GM21825 (cell line): ENCODE measurements at regions not wholly inside any gene's neighbourhood (a gene's known extent, or its start where the extent isn't known, plus 50 kb on each side); places are given as distances from the start of the nearest gene placed in this dataset.

Source experiments
- ATAC-seq: cut with Tn5 transposase; IDR thresholded peaks from one replicate; pipeline ENCODE4 v1.9.1; 2021; ENCODE audit warnings: mild to moderate bottlenecking, moderate library complexity; ENCODE audit not compliant: unreplicated experiment

DNA sequence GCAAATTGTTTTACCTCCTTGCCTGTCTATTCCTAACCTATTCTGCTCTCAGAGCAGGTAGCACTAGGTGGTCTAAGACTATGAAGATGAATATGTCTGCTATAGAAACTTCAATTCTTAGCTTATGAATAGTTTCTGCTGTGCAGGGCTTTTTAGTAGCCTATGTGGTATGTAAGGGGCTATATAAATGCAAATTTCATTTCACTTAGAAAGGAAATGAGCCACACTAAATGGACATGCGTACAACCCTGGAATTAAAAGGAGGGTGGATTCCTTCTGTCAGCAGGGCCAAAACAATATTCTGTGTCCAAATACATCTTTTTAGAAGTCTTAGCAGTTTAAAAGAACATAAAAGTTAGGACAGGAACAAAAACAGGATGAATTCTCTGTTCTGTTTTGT lies 163.9 kb upstream of the GEMIN8 start:
- ATAC-seq = no peak

DNA sequence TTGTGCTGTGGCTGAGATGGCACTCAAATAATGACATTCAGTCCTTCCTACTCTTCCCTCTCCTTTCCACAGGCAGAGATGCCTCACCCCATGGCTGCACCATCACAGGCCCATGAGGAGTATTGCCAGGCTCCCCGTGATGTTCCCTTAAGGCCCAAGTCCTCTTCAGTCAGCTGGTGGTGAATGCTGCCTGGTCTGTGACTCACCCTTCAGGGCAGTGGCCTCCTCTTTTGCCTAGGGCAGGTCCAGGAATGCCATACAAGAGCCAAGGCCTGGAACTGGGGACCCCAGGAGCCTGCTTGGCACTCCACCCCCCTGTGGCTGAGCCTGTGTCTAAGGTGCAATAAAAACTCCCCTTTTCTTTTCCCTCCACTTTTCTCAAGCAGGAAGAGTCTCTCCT lies 144.2 kb upstream of the GEMIN8 start:
- ATAC-seq = no peak

DNA sequence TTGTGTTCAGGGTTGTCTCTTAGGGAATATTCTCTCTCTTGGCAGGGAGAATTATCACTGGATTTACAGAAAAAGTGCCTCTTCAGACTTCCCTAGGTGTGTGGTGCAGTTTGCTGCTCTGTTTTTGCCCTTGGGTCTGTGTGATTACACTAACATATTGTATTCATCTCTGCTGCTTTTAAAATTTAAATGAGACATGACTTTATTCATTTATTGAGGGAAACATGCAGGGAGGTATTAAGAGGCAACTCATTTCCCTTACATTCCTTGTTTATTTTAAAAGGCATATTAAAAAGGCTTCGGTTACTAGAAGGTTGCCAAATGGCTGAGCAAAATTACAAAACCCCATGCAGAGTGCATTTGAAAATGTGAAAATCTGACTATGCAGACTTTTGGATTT lies 135.1 kb upstream of the GEMIN8 start:
- ATAC-seq = no peak

DNA sequence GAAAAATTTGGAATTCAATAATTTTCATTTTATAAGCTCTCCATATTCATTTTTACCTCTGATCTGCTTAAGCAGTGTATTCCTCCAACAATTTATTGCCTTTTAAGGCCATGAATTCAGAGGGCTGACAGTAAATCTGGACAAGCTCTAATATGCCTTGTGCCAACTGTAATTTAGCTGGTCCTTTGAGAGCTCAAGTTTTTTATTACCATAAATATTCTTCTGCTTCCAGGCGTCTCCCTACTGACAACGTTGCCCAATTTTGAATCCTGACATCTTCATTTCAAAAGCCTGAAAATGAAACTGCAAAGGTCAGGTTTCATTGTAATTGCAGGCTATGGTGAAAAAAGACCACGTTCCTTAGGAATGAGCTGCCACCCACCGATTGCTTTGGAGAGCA lies 95.8 kb upstream of the GEMIN8 start:
- ATAC-seq = no peak

DNA sequence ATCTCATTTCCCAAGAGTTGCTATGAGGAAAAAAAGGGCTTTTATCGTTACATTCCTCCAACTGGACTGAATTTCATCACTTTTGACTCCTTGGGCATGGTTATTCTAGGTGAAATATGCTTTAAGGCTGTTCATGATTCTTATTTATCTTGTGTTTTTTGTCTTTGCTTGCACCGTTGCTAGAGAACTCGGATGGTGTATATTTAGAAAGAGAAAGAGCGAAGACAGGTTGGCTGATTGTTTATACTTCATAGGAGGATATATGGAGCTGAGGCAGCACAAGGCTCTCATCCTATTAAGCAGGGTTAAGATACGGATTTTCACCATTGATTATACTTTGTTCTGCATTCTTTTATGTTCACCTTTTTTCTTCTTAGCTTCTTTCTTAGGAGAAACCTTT lies 94.9 kb upstream of the GEMIN8 start:
- no peak for ATAC-seq

DNA sequence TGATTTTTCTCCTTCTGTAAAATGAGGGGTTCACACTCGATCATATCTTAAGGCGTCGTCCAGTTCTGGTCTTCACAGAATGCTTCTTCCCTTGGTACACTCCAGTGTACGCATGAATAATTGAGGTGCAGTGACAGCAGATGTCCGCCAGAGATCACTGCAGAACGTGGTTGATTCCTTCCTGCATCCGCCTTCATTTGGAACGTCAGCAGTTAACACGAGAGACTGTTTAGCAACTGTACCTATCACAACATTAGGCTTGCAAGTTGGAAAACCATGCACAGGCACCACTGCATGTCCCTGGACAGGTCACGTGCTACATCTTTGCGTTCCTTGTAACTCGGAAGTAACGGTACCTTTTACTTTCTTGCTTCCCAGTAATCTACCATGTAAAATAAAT lies 66.0 kb upstream of the GEMIN8 start:
- peak; percentile 73 for ATAC-seq

DNA sequence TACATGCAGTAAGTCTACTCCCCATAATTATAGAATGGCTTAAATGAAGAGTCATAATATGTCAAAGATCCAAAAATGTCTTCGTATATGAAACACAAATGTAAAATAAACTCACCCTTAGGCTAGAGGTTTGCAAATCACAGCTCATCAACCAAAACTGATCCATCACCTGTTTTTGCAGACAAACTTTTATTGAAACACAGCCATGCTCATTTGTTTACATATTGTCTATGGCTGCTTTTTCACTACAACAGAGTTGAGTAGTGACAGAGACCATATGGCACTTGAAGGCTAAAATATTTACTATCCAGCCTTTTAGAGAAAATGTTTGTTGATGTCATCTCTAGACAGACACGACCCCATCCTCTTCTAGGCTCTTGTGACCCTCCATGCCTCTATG lies 64.5 kb upstream of the GEMIN8 start:
- no peak for ATAC-seq

DNA sequence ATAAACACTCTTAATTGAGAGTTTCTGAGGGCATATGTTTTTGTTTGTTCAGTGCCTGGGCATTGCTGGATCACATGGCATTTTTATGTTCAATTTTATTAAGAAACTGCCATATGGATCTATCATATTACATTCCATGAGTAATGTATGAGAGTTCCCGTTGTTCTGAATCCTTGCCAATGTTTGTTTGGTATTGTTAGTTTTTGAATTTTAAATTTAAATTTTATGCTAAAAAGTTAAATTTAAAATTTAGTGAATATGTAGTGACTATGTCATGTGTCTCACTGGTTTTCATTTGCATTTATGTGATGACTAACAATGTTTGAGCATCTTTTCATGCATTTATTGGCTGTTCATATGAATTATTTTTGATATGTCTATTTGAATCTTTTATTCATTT lies 54.8 kb upstream of the GEMIN8 start:
- ATAC-seq = no peak

DNA sequence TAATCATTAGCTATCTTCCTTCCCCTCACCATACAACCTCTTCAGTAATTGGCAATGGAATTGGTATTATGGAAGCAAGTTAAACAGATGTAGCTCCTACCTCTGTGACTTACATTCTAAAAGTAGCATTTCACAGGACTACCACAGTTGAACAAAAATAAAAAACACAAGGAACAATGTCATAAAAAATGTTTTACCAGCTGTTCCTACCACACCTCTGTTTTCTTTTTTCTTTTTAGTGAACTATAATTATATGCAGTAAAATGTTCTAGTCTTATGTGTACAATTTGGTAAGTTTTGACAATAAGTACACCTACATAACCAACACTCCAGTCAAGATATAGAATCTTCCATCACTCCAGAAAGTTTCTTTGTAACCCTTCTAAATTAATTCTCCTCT lies 54.1 kb upstream of the GEMIN8 start:
- ATAC-seq = no peak

DNA sequence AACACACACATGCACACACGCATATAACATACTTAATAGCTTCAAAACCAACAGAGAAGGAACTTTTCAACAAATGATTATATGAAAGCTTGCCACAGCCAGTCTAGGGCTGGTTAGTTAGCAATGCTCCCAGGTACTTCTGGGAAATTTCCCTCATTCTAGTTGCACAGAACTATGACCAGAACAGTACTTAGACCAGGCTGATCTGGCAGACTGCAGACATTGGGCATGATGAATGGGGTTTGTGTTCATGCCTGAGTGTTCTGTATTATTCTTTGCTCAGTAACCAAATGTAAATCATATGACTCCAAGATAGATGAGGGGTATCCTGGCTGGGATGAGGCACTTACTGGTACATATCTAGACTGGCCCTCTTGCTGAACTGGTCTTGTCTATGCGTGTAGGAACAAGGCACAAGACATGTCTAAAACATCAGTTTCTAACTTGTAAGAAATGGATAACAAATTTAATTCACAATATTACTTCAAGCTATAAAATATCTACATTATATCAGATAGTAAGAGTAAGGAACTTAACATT lies 50.3 kb upstream of the GEMIN8 start:
- no peak for ATAC-seq
